OCI-LY7 (cell line): ENCODE measurements at regions not wholly inside any gene's neighbourhood (a gene's known extent, or its start where the extent isn't known, plus 50 kb on each side); places are given as distances from the start of the nearest gene placed in this dataset.

Experiments used
- EZH2phosphoT487 ChIP-seq: fragments of 200-600 bp; sonication (generic); IDR thresholded peaks from 2 replicates; pipeline ENCODE4 v1.6.1; 2018; ENCODE audit warnings: low read depth, borderline replicate concordance, mild to moderate bottlenecking, mixed run types, antibody characterized with exemption, low read length, moderate library complexity, mixed read lengths
- TF ChIP-seq, protein P1 (sequence below): fragments of 200-600 bp; sonication (generic); conservative IDR thresholded peaks from 2 replicates; pipeline ENCODE4 v1.5.1; 2014; ENCODE audit warnings: mild to moderate bottlenecking, antibody characterized with exemption, low read length, moderate library complexity, mixed read lengths

DNA sequence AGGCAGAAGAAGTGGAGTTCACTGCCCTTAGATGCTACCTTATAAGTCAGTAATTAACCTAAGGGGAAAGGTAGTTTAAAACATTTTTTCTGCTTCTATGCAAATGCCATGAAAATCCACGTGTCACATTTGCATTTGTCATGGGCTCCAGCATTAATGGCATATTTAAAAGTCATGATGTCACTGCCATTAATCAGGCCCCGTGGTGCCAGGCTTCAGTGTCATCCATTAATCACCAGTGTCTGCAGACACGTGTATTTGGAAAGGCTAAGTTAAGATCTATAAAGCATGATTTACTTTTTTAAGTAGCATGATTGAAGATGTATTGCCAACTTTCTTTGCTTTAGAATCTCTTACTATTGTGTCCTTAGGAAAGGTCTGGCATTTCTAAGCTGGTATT lies 857.8 kb downstream of the TUSC7 start:
- TF ChIP-seq, protein P1, sequence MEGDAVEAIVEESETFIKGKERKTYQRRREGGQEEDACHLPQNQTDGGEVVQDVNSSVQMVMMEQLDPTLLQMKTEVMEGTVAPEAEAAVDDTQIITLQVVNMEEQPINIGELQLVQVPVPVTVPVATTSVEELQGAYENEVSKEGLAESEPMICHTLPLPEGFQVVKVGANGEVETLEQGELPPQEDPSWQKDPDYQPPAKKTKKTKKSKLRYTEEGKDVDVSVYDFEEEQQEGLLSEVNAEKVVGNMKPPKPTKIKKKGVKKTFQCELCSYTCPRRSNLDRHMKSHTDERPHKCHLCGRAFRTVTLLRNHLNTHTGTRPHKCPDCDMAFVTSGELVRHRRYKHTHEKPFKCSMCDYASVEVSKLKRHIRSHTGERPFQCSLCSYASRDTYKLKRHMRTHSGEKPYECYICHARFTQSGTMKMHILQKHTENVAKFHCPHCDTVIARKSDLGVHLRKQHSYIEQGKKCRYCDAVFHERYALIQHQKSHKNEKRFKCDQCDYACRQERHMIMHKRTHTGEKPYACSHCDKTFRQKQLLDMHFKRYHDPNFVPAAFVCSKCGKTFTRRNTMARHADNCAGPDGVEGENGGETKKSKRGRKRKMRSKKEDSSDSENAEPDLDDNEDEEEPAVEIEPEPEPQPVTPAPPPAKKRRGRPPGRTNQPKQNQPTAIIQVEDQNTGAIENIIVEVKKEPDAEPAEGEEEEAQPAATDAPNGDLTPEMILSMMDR: no peak
- no peak for TF ChIP-seq EZH2phosphoT487
